Body of pancreas (tissue), 4 donors: ENCODE measurements at regions not wholly inside any gene's neighbourhood (a gene's known extent, or its start where the extent isn't known, plus 50 kb on each side); places are given as distances from the start of the nearest gene placed in this dataset.

Experiments
- POLR2A ChIP-seq, 3 donors: fragments of 450-650 bp; IDR thresholded peaks; one replicate each; pipeline ENCODE4 v1.6.1; 2016; ENCODE audit warnings: antibody characterized with exemption in 3 of 3, mild to moderate bottlenecking in 2 of 3
- TF ChIP-seq, protein P1 (sequence below), 7 experiments: fragments of 450-650 bp in 4 of 7; fragments of 200-600 bp in 3 of 7; sonication (generic) in 3 of 7; IDR thresholded peaks; one replicate each; pipeline ENCODE4 v1.5.1; 2016 to 2019; ENCODE audit warnings: antibody characterized with exemption in 7 of 7

DNA sequence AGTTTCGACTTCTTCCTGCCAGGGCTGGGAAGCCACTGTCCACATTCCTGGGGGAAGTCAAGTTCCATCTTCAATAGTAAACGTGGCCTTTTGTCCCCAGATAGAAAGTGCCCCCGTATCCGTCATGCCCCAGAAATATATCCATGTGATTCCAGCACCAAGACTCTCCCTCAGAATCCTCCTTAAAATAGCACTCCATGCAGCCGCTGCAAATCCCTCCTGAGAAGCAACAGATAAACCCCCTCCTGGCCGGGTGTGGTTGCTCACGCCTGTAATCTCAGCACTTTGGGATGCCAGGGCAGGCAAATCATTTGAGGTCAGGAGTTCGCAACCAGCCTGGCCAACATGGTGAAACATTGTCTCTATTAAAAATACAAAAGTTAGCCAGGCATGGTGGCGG lies 126.1 kb downstream of the OLFM1 start:
- TF ChIP-seq, protein P1, sequence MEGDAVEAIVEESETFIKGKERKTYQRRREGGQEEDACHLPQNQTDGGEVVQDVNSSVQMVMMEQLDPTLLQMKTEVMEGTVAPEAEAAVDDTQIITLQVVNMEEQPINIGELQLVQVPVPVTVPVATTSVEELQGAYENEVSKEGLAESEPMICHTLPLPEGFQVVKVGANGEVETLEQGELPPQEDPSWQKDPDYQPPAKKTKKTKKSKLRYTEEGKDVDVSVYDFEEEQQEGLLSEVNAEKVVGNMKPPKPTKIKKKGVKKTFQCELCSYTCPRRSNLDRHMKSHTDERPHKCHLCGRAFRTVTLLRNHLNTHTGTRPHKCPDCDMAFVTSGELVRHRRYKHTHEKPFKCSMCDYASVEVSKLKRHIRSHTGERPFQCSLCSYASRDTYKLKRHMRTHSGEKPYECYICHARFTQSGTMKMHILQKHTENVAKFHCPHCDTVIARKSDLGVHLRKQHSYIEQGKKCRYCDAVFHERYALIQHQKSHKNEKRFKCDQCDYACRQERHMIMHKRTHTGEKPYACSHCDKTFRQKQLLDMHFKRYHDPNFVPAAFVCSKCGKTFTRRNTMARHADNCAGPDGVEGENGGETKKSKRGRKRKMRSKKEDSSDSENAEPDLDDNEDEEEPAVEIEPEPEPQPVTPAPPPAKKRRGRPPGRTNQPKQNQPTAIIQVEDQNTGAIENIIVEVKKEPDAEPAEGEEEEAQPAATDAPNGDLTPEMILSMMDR (IDR thresholded peaks at IDR 0.05), result no peak
- no peak for TF ChIP-seq POLR2A (IDR thresholded peaks at IDR 0.05)
